A549 (cell line): ENCODE measurements at regions not wholly inside any gene's neighbourhood (a gene's known extent, or its start where the extent isn't known, plus 50 kb on each side); places are given as distances from the start of the nearest gene placed in this dataset.

Source experiments
- ATAC-seq, 2 experiments: fragments of 200-7000 bp in 1 of 2; fragments of >200 bp in 1 of 2; cut with Nextera tagmentation in 1 of 2; cut with Tn5 transposase in 1 of 2; 3 replicates each; pipeline versions ENCODE4 v1.8.0 to v1.9.1; 2018 to 2020; ENCODE audit warnings: mild to moderate bottlenecking in 1 of 2, moderate library complexity in 1 of 2
- CTCF ChIA-PET: fragments of 300-600 bp; sonication (Branson Sonifier 250); formaldehyde crosslinking; extraction: SDS; loops from one replicate; lab custom pipeline; 2021; ENCODE audit warnings: antibody characterized with exemption, inconsistent platforms; lab: Yijun Ruan, JAX
- POLR2A ChIA-PET: fragments of 350-600 bp; formaldehyde crosslinking; extraction: SDS; loops from one replicate; lab custom pipeline; 2021; ENCODE audit warnings: antibody characterized with exemption, inconsistent platforms; lab: Yijun Ruan, JAX
- DNase-seq, 2 experiments: peaks; one replicate each; pipeline versions ENCODE4 v3.0.0 to v3.0.0-alpha.2; 2011 to 2016; ENCODE audit warnings: low read depth in 1 of 2, low spot score in 1 of 2
- FAIRE-seq: peaks from 2 replicates; lab custom pipeline; 2011; peaks lifted over from hg19 to GRCh38; lab: Jason Lieb, UNC
- H3K27ac ChIP-seq, 2 experiments: fragments of >200 bp; sonication (Bioruptor Twin); formaldehyde crosslinking; 3 replicates each; pipeline ENCODE4 v1.5.1; 2016 to 2017
- H3K4me1 ChIP-seq: fragments of >200 bp; sonication (Bioruptor Twin); formaldehyde crosslinking; 3 replicates; pipeline ENCODE4 v1.6.1; 2016
- H3K4me2 ChIP-seq: fragments of >200 bp; sonication (Bioruptor Twin); formaldehyde crosslinking; 3 replicates; pipeline ENCODE4 v1.6.1; 2016
- H3K4me3 ChIP-seq: fragments of >200 bp; sonication (Bioruptor Twin); formaldehyde crosslinking; 3 replicates; pipeline ENCODE4 v1.5.1; 2016
- H3K9me3 ChIP-seq: fragments of >200 bp; sonication (Bioruptor Twin); formaldehyde crosslinking; 3 replicates; pipeline ENCODE4 v1.6.1; 2016
- CBX2 ChIP-seq: fragments of 200-600 bp; sonication (generic); IDR thresholded peaks from 2 replicates; pipeline ENCODE4 v1.6.1; 2016; ENCODE audit warnings: low read depth, mild to moderate bottlenecking, borderline replicate concordance
- CBX8 ChIP-seq: fragments of 200-600 bp; sonication (generic); IDR thresholded peaks from 2 replicates; pipeline ENCODE4 v1.6.1; 2016
- CHD2 ChIP-seq: fragments of 150-350 bp; IDR thresholded peaks from 2 replicates; pipeline ENCODE4 v1.6.1; 2014; ENCODE audit warnings: low read length; ENCODE audit not compliant: partially characterized antibody
- CHD4 ChIP-seq: fragments of 200-600 bp; sonication (generic); IDR thresholded peaks from 2 replicates; pipeline ENCODE4 v1.6.1; 2016; ENCODE audit warnings: antibody characterized with exemption, mild to moderate bottlenecking, borderline replicate concordance
- EHF ChIP-seq: fragments of 250-450 bp; sonication (Bioruptor Pico); IDR thresholded peaks from 2 replicates; pipeline ENCODE4 v1.5.0; 2020; ENCODE audit warnings: mild to moderate bottlenecking
- EHMT2 ChIP-seq: fragments of 200-600 bp; sonication (generic); IDR thresholded peaks from 2 replicates; pipeline ENCODE4 v1.6.1; 2016; ENCODE audit warnings: antibody characterized with exemption, low read depth, mild to moderate bottlenecking, moderate library complexity
- EP300 ChIP-seq, 2 experiments: fragments of >200 bp; sonication (Bioruptor Twin); formaldehyde crosslinking; IDR thresholded peaks; 2 replicates in 1 of 2; 3 replicates in 1 of 2; pipeline ENCODE4 v1.6.1; 2016 to 2017
- ESRRA ChIP-seq: fragments of 150-350 bp; IDR thresholded peaks from 2 replicates; pipeline ENCODE4 v1.6.1; 2014; ENCODE audit warnings: mild to moderate bottlenecking, low read length, borderline replicate concordance
- FOSB ChIP-seq: fragments of 250-450 bp; sonication (Bioruptor Pico); IDR thresholded peaks from 2 replicates; pipeline ENCODE4 v1.5.0; 2020; ENCODE audit warnings: mild to moderate bottlenecking, moderate library complexity
- GATA3 ChIP-seq: IDR thresholded peaks from 2 replicates; pipeline ENCODE4 v1.6.1; 2012; ENCODE audit warnings: borderline replicate concordance
- HDAC2 ChIP-seq: fragments of 200-600 bp; sonication (generic); IDR thresholded peaks from 2 replicates; pipeline ENCODE4 v1.6.1; 2016
- HEYL ChIP-seq: fragments of 250-450 bp; sonication (Bioruptor Pico); IDR thresholded peaks from 2 replicates; pipeline ENCODE4 v1.8.0; 2021; ENCODE audit warnings: mild to moderate bottlenecking, moderate library complexity
- HOXB13 ChIP-seq: fragments of 250-450 bp; sonication (Bioruptor Pico); IDR thresholded peaks from 2 replicates; pipeline ENCODE4 v1.5.0; 2020; ENCODE audit warnings: low read depth, mild to moderate bottlenecking, moderate library complexity
- HOXB5 ChIP-seq: fragments of 250-450 bp; sonication (Bioruptor Pico); IDR thresholded peaks from 2 replicates; pipeline ENCODE4 v1.5.0; 2020; ENCODE audit warnings: mild to moderate bottlenecking, moderate library complexity
- JUNB ChIP-seq: fragments of >200 bp; sonication (Bioruptor Twin); formaldehyde crosslinking; IDR thresholded peaks from 2 replicates; pipeline ENCODE4 v1.6.1; 2016
- KDM1A ChIP-seq: fragments of 200-600 bp; sonication (generic); IDR thresholded peaks from 2 replicates; pipeline ENCODE4 v1.6.1; 2016; ENCODE audit warnings: low read depth, mild to moderate bottlenecking
- KDM5A ChIP-seq: fragments of 200-600 bp; sonication (generic); IDR thresholded peaks from 2 replicates; pipeline ENCODE4 v1.6.1; 2016; ENCODE audit warnings: antibody characterized with exemption, mild to moderate bottlenecking
- NPAS2 ChIP-seq: fragments of 250-450 bp; sonication (Bioruptor Pico); IDR thresholded peaks from 2 replicates; pipeline ENCODE4 v1.8.0; 2022; ENCODE audit warnings: mild to moderate bottlenecking, moderate library complexity, borderline replicate concordance
- NR3C1 ChIP-seq: fragments of >200 bp; sonication (Bioruptor Twin); formaldehyde crosslinking; IDR thresholded peaks from 3 replicates; pipeline ENCODE4 v1.6.1; 2017
- POLR2A ChIP-seq: IDR thresholded peaks from 2 replicates; pipeline ENCODE4 v1.6.1; 2012; ENCODE audit warnings: mild to moderate bottlenecking, low read length
- RCOR1 ChIP-seq: fragments of 150-350 bp; IDR thresholded peaks from 2 replicates; pipeline ENCODE4 v1.6.1; 2014; ENCODE audit warnings: antibody characterized with exemption, low read length, low read depth
- TP53 ChIP-seq: fragments of 250-450 bp; sonication (Bioruptor Pico); IDR thresholded peaks from 2 replicates; pipeline ENCODE4 v1.5.0; 2021; ENCODE audit warnings: mild to moderate bottlenecking, moderate library complexity
- ZNF302 ChIP-seq: fragments of 250-450 bp; sonication (Bioruptor Pico); IDR thresholded peaks from 2 replicates; pipeline ENCODE4 v1.9.0; 2021; ENCODE audit warnings: inconsistent platforms, mild to moderate bottlenecking, moderate library complexity
- WGBS: methylation state at CpG from one replicate; pipeline ENCODE4 v1.1.6; 2017; ENCODE audit errors: missing lambda C conversion rate; 5-methylcytosine and 5-hydroxymethylcytosine counted together
- TF ChIP-seq, protein P1 (sequence below): IDR thresholded peaks from 2 replicates; pipeline ENCODE4 v1.6.1; 2012
- TF ChIP-seq, protein P2 (sequence below): fragments of >200 bp; sonication (Bioruptor Twin); formaldehyde crosslinking; IDR thresholded peaks from 3 replicates; pipeline ENCODE4 v1.5.1; 2016
- TF ChIP-seq, protein P3 (sequence below): fragments of 150-350 bp; IDR thresholded peaks from 2 replicates; pipeline ENCODE4 v1.6.1; 2014; ENCODE audit warnings: low read depth, mild to moderate bottlenecking, low read length
- TF ChIP-seq, protein P4 (sequence below): fragments of 250-450 bp; sonication (Bioruptor Pico); IDR thresholded peaks from 2 replicates; pipeline ENCODE4 v1.5.0; 2020; ENCODE audit warnings: low read depth, mild to moderate bottlenecking, moderate library complexity

DNA sequence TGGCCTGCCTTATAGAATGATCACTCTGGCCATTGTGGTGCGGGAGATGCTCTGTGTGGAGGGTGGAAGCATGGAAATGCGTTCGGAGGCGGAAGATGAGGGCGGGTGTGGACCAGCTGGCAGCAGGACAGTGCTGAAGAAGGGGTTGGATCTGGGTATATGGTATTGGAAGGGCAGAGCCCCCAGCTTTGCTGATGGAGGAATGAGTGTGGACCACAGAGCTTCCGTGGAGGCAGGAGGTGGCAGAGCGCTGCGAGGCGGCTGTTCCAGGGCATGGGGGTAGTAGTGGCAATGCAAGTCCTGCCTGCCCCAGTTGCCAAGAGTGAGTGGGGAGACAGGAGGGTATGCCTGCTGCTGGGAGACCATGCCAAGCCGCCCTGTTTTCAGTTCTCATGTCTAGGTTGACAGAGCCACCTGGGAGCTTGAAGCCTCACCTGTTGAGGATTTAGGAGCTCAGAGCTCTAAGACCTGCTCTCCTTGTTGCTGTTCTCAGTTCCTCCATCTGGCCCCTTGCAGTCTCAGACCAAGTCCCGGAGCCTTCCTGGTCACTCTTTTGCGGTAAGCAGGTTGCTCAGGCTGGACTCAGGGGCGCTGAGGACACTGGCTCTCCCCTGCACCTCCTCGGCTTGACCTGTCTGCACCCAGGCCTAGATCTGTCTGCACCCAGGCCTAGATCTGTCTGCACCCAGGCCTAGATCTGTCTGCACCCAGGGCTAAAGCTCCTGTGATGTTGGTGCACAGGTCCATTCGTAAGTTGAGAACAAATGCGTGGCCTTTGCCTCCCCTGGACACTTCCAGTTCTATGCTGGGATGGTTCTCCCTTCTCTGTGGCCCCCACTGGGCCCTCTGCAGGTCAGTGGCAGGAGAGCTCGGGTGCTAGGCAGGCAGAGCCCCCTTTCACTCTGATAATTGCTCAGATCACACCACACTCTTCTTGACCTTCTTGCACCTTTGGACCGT is 290.5 kb upstream of the HS6ST1 start:
- Histone ChIP-seq H3K4me1 (no peaks in the 10 kb centered on the region), H3K4me3 (no peak overlapping the region), H3K9me3 (no peaks in the 10 kb centered on the region), H3K4me2 (no peak overlapping the region), H3K27ac (no peak overlapping the region)
- DNase-seq: no peak
- 69% methylated on average over 18 of the region's 18 CpGs for WGBS
- no peak for TF ChIP-seq CHD2
- no peak for TF ChIP-seq HEYL (CRISPR knock-in tag)
- TF ChIP-seq, protein P1, sequence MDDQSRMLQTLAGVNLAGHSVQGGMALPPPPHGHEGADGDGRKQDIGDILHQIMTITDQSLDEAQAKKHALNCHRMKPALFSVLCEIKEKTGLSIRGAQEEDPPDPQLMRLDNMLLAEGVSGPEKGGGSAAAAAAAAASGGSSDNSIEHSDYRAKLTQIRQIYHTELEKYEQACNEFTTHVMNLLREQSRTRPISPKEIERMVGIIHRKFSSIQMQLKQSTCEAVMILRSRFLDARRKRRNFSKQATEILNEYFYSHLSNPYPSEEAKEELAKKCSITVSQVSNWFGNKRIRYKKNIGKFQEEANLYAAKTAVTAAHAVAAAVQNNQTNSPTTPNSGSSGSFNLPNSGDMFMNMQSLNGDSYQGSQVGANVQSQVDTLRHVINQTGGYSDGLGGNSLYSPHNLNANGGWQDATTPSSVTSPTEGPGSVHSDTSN: no peak
- no peak for TF ChIP-seq ZNF302 (CRISPR knock-in tag)
- no peak for TF ChIP-seq JUNB
- TF ChIP-seq FOSB (CRISPR knock-in tag): no peak
- TF ChIP-seq KDM5A: no peak
- TF ChIP-seq NR3C1: no peak
- TF ChIP-seq HOXB5 (CRISPR knock-in tag): no peak
- no peak for TF ChIP-seq CBX8
- TF ChIP-seq GATA3: no peak
- TF ChIP-seq, protein P2, sequence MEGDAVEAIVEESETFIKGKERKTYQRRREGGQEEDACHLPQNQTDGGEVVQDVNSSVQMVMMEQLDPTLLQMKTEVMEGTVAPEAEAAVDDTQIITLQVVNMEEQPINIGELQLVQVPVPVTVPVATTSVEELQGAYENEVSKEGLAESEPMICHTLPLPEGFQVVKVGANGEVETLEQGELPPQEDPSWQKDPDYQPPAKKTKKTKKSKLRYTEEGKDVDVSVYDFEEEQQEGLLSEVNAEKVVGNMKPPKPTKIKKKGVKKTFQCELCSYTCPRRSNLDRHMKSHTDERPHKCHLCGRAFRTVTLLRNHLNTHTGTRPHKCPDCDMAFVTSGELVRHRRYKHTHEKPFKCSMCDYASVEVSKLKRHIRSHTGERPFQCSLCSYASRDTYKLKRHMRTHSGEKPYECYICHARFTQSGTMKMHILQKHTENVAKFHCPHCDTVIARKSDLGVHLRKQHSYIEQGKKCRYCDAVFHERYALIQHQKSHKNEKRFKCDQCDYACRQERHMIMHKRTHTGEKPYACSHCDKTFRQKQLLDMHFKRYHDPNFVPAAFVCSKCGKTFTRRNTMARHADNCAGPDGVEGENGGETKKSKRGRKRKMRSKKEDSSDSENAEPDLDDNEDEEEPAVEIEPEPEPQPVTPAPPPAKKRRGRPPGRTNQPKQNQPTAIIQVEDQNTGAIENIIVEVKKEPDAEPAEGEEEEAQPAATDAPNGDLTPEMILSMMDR: no peak
- no peak for TF ChIP-seq NPAS2
- CTCF ChIA-PET: interaction anchor here (0.7 to 1.3 kb wide), 2 partner anchors 20 to 45 kb away, joined by 4 to 5 read pairs; no protein-coding TSS in a partner anchor
- ATAC-seq: no peak
- FAIRE-seq: no peak
- POLR2A ChIA-PET: no interaction called here

DNA sequence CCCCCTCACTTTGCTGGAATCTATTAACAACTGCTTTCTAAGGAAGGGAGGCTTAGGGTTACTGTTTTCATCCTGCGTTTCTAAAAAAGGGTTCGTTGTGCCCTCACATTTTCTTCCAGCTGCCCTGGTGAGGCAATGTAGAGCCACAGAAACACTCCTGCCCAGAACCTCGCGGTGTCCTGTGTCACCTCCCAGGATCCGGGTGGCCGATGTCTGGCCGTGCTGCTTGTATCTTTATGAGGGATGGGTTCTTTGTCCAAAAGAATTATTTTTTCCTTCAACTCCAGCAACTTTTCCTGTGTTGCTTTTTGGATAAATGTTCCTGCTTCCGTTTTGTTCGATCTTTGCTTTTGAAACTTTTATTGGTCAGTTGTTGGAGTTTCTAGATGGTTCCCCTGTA is 291.8 kb upstream of the HS6ST1 start:
- ChIA-PET POLR2A (no interaction called here), CTCF (interaction anchor here (1.3 kb wide), 1 partner anchor 19 kb away, joined by 4 read pairs; no protein-coding TSS in a partner anchor)
- Histone ChIP-seq H3K4me2 (no peak overlapping the region), H3K4me3 (no peak overlapping the region), H3K4me1 (no peaks in the 10 kb centered on the region), H3K27ac (no peak overlapping the region), H3K9me3 (no peaks in the 10 kb centered on the region)
- no peak for TF ChIP-seq EHMT2
- TF ChIP-seq RCOR1: no peak
- TF ChIP-seq KDM5A: no peak
- no peak for TF ChIP-seq KDM1A
- TF ChIP-seq CHD4: no peak
- no peak for TF ChIP-seq ESRRA
- no peak for TF ChIP-seq HDAC2
- TF ChIP-seq EHF (CRISPR knock-in tag): no peak
- TF ChIP-seq, protein P3, sequence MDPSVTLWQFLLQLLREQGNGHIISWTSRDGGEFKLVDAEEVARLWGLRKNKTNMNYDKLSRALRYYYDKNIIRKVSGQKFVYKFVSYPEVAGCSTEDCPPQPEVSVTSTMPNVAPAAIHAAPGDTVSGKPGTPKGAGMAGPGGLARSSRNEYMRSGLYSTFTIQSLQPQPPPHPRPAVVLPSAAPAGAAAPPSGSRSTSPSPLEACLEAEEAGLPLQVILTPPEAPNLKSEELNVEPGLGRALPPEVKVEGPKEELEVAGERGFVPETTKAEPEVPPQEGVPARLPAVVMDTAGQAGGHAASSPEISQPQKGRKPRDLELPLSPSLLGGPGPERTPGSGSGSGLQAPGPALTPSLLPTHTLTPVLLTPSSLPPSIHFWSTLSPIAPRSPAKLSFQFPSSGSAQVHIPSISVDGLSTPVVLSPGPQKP: no peak
- TF ChIP-seq POLR2A: no peak
- TF ChIP-seq HOXB13 (CRISPR knock-in tag): no peak
- no peak for TF ChIP-seq CBX2
- TF ChIP-seq EP300 (IDR thresholded peaks at IDR 0.05): no peak
- TF ChIP-seq FOSB (CRISPR knock-in tag): no peak
- TF ChIP-seq TP53: no peak
- no peak for TF ChIP-seq HOXB5 (CRISPR knock-in tag)
- no peak for TF ChIP-seq CHD2
- TF ChIP-seq, protein P4, sequence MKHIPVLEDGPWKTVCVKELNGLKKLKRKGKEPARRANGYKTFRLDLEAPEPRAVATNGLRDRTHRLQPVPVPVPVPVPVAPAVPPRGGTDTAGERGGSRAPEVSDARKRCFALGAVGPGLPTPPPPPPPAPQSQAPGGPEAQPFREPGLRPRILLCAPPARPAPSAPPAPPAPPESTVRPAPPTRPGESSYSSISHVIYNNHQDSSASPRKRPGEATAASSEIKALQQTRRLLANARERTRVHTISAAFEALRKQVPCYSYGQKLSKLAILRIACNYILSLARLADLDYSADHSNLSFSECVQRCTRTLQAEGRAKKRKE: no peak
- ATAC-seq: no peak
- 63% methylated on average over 9 of the region's 9 CpGs for WGBS
- DNase-seq: no peak
- no peak for FAIRE-seq
